ENCODE measurements at regions not wholly inside any gene's neighbourhood (a gene's known extent, or its start where the extent isn't known, plus 50 kb on each side); places are given as distances from the start of the nearest gene placed in this dataset.

DNA sequence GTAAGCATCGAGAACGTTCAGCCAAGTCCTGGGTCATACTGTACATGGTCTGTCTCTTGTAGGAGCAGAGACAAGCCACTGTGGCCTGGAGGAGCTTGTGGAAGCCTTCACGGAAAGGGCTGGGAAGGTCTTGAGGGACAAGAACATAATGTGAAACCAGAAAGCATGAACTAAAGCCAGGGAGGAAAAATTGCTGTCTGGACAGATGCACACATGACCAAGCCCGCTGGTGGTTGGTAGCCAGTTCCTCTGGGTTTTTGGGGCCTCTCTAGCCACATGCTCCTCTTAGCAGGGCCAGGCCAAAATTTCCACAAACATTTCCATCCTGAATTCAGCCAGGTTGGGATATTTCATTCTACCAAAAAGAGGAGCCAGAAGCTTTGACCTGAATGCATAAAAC, 196.2 kb upstream of the SIX2 start:
- no peaks in the 10 kb centered on the region for H3K4me1 ChIP-seq (ENCODE audit: control insufficient read depth in 1 of 2, insufficient read depth in 2 of 2, low read length in 2 of 2)
- no peak overlapping the region for H3K27ac ChIP-seq (ENCODE audit: low read depth, low read length)
- no peaks in the 10 kb centered on the region for H3K27me3 ChIP-seq (ENCODE audit: control insufficient read depth in 1 of 2, insufficient read depth in 2 of 2, low read length in 2 of 2)
- no peaks in the 10 kb centered on the region for H3K36me3 ChIP-seq (ENCODE audit: control insufficient read depth in 1 of 2, insufficient read depth in 2 of 2, low read length in 2 of 2)
- H3K4me3 ChIP-seq (ENCODE audit: low read depth in 1 of 2, low read length in 2 of 2), result no peak overlapping the region
- no peak overlapping the region for H3K9ac ChIP-seq (ENCODE audit: low read depth in 1 of 2, low read length in 2 of 2)
- H3K9me3 ChIP-seq (ENCODE audit: control insufficient read depth in 1 of 2, low read length in 2 of 2), result no peaks in the 10 kb centered on the region

GRCh38 chr2:45203400-45203799, 194.1 kb upstream of the SIX2 start:
- Histone ChIP-seq H3K4me3 (ENCODE audit: low read depth in 1 of 2, low read length in 2 of 2) (no peak overlapping the region), H3K9me3 (ENCODE audit: control insufficient read depth in 1 of 2, low read length in 2 of 2) (no peaks in the 10 kb centered on the region), H3K27ac (ENCODE audit: low read depth, low read length) (no peak overlapping the region), H3K9ac (ENCODE audit: low read depth in 1 of 2, low read length in 2 of 2) (no peak overlapping the region), H3K36me3 (ENCODE audit: control insufficient read depth in 1 of 2, insufficient read depth in 2 of 2, low read length in 2 of 2) (no peaks in the 10 kb centered on the region), H3K27me3 (ENCODE audit: control insufficient read depth in 1 of 2, insufficient read depth in 2 of 2, low read length in 2 of 2) (no peaks in the 10 kb centered on the region), H3K4me1 (ENCODE audit: control insufficient read depth in 1 of 2, insufficient read depth in 2 of 2, low read length in 2 of 2) (no peaks in the 10 kb centered on the region)

DNA sequence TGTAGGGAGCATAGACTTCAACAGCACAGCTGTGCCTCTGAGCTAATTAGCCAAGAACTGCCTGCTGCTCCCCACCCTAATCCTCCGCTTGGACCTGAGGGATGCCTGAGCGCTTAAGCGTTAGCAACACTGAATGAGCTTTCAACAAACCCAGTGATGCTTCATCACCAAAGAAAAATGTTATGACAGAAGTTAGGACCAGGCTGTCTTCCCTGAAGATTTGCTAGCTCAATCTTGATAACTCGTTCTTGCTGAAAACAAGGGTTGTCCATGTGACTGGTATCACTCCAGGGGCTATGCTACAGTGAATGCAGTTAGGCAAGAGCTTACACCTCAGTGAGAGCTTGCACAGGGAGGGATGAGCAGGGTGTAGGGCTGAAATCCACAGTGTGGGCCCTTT, 190.7 kb upstream of the SIX2 start:
- Histone ChIP-seq H3K36me3 (ENCODE audit: control insufficient read depth in 1 of 2, insufficient read depth in 2 of 2, low read length in 2 of 2) (no peaks in the 10 kb centered on the region), H3K4me1 (ENCODE audit: control insufficient read depth in 1 of 2, insufficient read depth in 2 of 2, low read length in 2 of 2) (no peaks in the 10 kb centered on the region), H3K4me3 (ENCODE audit: low read depth in 1 of 2, low read length in 2 of 2) (no peak overlapping the region), H3K9ac (ENCODE audit: low read depth in 1 of 2, low read length in 2 of 2) (no peak overlapping the region), H3K27ac (ENCODE audit: low read depth, low read length) (no peak overlapping the region), H3K9me3 (ENCODE audit: control insufficient read depth in 1 of 2, low read length in 2 of 2) (no peaks in the 10 kb centered on the region), H3K27me3 (ENCODE audit: control insufficient read depth in 1 of 2, insufficient read depth in 2 of 2, low read length in 2 of 2) (no peaks in the 10 kb centered on the region)

DNA sequence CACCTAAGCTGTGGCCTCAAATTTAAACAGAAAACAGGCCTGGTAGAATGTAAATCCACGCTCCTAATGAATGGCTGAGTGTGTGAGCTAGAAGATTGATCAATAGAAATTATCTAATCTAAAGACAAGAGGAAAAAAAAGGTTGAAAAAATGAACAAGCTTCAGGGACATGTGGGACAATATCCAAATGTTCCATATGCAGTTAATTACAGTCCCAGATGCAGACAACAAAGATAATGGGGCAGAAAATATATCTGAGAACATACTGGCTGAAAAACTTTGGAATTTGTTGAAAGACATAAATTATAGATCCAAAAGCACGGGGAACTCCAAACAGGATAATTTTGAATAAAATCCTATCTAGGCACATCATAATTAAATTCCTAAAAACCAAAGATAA, 186.7 kb upstream of the SIX2 start:
- Histone ChIP-seq H3K4me1 (ENCODE audit: control insufficient read depth in 1 of 2, insufficient read depth in 2 of 2, low read length in 2 of 2) (no peaks in the 10 kb centered on the region), H3K9me3 (ENCODE audit: control insufficient read depth in 1 of 2, low read length in 2 of 2) (no peaks in the 10 kb centered on the region), H3K9ac (ENCODE audit: low read depth in 1 of 2, low read length in 2 of 2) (no peak overlapping the region), H3K27me3 (ENCODE audit: control insufficient read depth in 1 of 2, insufficient read depth in 2 of 2, low read length in 2 of 2) (peaks cover 0 to 6% of the 10 kb centered on the region in 2 donors), H3K36me3 (ENCODE audit: control insufficient read depth in 1 of 2, insufficient read depth in 2 of 2, low read length in 2 of 2) (no peaks in the 10 kb centered on the region), H3K27ac (ENCODE audit: low read depth, low read length) (no peak overlapping the region), H3K4me3 (ENCODE audit: low read depth in 1 of 2, low read length in 2 of 2) (no peak overlapping the region)

GRCh38 chr2:45194596-45194995, 185.3 kb upstream of the SIX2 start:
- no peak overlapping the region for H3K4me3 ChIP-seq (ENCODE audit: low read depth in 1 of 2, low read length in 2 of 2)

GRCh38 chr2:45193581-45193980, 184.3 kb upstream of the SIX2 start:
- Histone ChIP-seq H3K36me3 (ENCODE audit: control insufficient read depth in 1 of 2, insufficient read depth in 2 of 2, low read length in 2 of 2) (no peaks in the 10 kb centered on the region), H3K4me1 (ENCODE audit: control insufficient read depth in 1 of 2, insufficient read depth in 2 of 2, low read length in 2 of 2) (no peaks in the 10 kb centered on the region), H3K9ac (ENCODE audit: low read depth in 1 of 2, low read length in 2 of 2) (no peak overlapping the region), H3K9me3 (ENCODE audit: control insufficient read depth in 1 of 2, low read length in 2 of 2) (no peaks in the 10 kb centered on the region), H3K4me3 (ENCODE audit: low read depth in 1 of 2, low read length in 2 of 2) (no peak overlapping the region), H3K27ac (ENCODE audit: low read depth, low read length) (no peak overlapping the region), H3K27me3 (ENCODE audit: control insufficient read depth in 1 of 2, insufficient read depth in 2 of 2, low read length in 2 of 2) (peaks cover 2 to 6% of the 10 kb centered on the region in 2 donors)

More at GRCh38 chr2:45194596-45194995, 185.3 kb upstream of the SIX2 start:
- H3K36me3 ChIP-seq (ENCODE audit: control insufficient read depth in 1 of 2, insufficient read depth in 2 of 2, low read length in 2 of 2), result no peaks in the 10 kb centered on the region
- H3K9ac ChIP-seq (ENCODE audit: low read depth in 1 of 2, low read length in 2 of 2), result no peak overlapping the region
- no peaks in the 10 kb centered on the region for H3K9me3 ChIP-seq (ENCODE audit: control insufficient read depth in 1 of 2, low read length in 2 of 2)
- H3K27me3 ChIP-seq (ENCODE audit: control insufficient read depth in 1 of 2, insufficient read depth in 2 of 2, low read length in 2 of 2), result peaks cover 2 to 6% of the 10 kb centered on the region in 2 donors
- no peak overlapping the region for H3K27ac ChIP-seq (ENCODE audit: low read depth, low read length)
- no peaks in the 10 kb centered on the region for H3K4me1 ChIP-seq (ENCODE audit: control insufficient read depth in 1 of 2, insufficient read depth in 2 of 2, low read length in 2 of 2)

DNA sequence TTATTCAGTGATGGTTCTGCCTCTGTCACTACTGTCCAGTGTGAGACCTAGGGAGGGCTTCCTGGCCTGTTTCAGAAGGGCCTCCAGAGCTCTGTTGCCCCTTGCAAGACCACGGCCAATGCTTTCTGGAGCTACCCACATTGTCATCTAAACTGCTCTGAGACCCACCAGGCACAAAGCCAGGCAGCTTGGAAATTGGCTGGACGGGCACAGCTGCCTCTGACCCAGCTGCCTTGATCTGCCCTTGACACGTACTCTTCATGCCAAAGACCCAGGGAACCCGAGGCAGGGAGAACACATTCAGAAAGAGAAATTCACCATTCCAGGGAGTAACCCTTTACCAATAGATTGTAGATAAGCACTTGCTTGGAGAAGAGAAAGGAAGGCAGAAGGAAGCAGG, 183.7 kb upstream of the SIX2 start:
- Histone ChIP-seq H3K9me3 (ENCODE audit: control insufficient read depth in 1 of 2, low read length in 2 of 2) (no peaks in the 10 kb centered on the region), H3K27ac (ENCODE audit: low read depth, low read length) (no peak overlapping the region), H3K4me1 (ENCODE audit: control insufficient read depth in 1 of 2, insufficient read depth in 2 of 2, low read length in 2 of 2) (no peaks in the 10 kb centered on the region), H3K9ac (ENCODE audit: low read depth in 1 of 2, low read length in 2 of 2) (no peak overlapping the region), H3K4me3 (ENCODE audit: low read depth in 1 of 2, low read length in 2 of 2) (no peak overlapping the region), H3K36me3 (ENCODE audit: control insufficient read depth in 1 of 2, insufficient read depth in 2 of 2, low read length in 2 of 2) (no peaks in the 10 kb centered on the region), H3K27me3 (ENCODE audit: control insufficient read depth in 1 of 2, insufficient read depth in 2 of 2, low read length in 2 of 2) (peaks cover 2 to 6% of the 10 kb centered on the region in 2 donors)

- Histone ChIP-seq H3K36me3 (ENCODE audit: control insufficient read depth in 1 of 2, insufficient read depth in 2 of 2, low read length in 2 of 2) (no peaks in the 10 kb centered on the region), H3K27me3 (ENCODE audit: control insufficient read depth in 1 of 2, insufficient read depth in 2 of 2, low read length in 2 of 2) (peaks cover 2 to 6% of the 10 kb centered on the region in 2 donors), H3K27ac (ENCODE audit: low read depth, low read length) (no peak overlapping the region), H3K9ac (ENCODE audit: low read depth in 1 of 2, low read length in 2 of 2) (no peak overlapping the region), H3K9me3 (ENCODE audit: control insufficient read depth in 1 of 2, low read length in 2 of 2) (no peaks in the 10 kb centered on the region), H3K4me1 (ENCODE audit: control insufficient read depth in 1 of 2, insufficient read depth in 2 of 2, low read length in 2 of 2) (no peaks in the 10 kb centered on the region), H3K4me3 (ENCODE audit: low read depth in 1 of 2, low read length in 2 of 2) (no peak overlapping the region)
These were observed 183.2 kb upstream of the SIX2 start for GRCh38 chr2:45192481-45192880.

GRCh38 chr2:45191976-45192375, 182.7 kb upstream of the SIX2 start:
- no peak overlapping the region for H3K27ac ChIP-seq (ENCODE audit: low read depth, low read length)
- H3K27me3 ChIP-seq (ENCODE audit: control insufficient read depth in 1 of 2, insufficient read depth in 2 of 2, low read length in 2 of 2), result peaks cover 2 to 6% of the 10 kb centered on the region in 2 donors
- no peaks in the 10 kb centered on the region for H3K36me3 ChIP-seq (ENCODE audit: control insufficient read depth in 1 of 2, insufficient read depth in 2 of 2, low read length in 2 of 2)
- no peaks in the 10 kb centered on the region for H3K4me1 ChIP-seq (ENCODE audit: control insufficient read depth in 1 of 2, insufficient read depth in 2 of 2, low read length in 2 of 2)
- H3K4me3 ChIP-seq (ENCODE audit: low read depth in 1 of 2, low read length in 2 of 2), result no peak overlapping the region
- no peaks in the 10 kb centered on the region for H3K9me3 ChIP-seq (ENCODE audit: control insufficient read depth in 1 of 2, low read length in 2 of 2)
- H3K9ac ChIP-seq (ENCODE audit: low read depth in 1 of 2, low read length in 2 of 2), result no peak overlapping the region

DNA sequence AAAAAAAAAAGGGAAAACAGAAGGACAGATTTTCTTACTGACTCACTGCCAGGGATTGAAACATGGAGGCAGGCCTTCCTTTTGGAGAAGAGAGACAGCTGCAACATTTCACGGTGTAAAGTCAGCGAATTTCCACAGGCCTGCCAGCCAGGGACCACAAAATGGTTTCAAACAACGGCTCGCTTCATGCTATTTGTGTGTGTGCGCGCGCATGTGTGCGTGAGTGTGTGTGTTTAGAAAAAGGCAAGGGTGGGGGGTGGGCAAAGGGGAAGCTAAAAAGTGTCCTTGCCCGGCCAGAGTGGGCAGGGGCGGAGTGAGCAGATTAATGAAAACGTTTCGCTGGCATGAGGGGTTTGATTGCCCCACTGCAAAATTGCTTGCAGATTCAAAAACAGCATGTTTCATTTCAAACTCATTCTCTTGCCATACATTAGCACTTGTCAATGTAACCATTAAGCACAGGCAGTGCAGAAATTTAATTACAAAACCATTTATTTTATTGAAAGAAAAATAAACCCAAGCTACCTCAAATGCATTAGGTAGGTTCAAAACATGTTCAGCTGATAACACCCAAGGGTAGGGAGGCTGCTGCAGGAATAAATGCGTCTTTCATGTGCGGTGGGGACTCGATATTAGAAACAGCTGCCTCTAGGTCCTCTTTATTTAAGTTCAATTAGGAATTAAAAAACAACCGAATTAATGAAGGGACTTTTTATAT, 182.1 kb upstream of the SIX2 start:
- Histone ChIP-seq H3K36me3 (ENCODE audit: control insufficient read depth in 1 of 2, insufficient read depth in 2 of 2, low read length in 2 of 2) (no peaks in the 10 kb centered on the region), H3K4me3 (ENCODE audit: low read depth in 1 of 2, low read length in 2 of 2) (no peak overlapping the region), H3K9ac (ENCODE audit: low read depth in 1 of 2, low read length in 2 of 2) (no peak overlapping the region), H3K4me1 (ENCODE audit: control insufficient read depth in 1 of 2, insufficient read depth in 2 of 2, low read length in 2 of 2) (no peaks in the 10 kb centered on the region), H3K27ac (ENCODE audit: low read depth, low read length) (no peak overlapping the region), H3K27me3 (ENCODE audit: control insufficient read depth in 1 of 2, insufficient read depth in 2 of 2, low read length in 2 of 2) (peaks cover 2 to 6% of the 10 kb centered on the region in 2 donors), H3K9me3 (ENCODE audit: control insufficient read depth in 1 of 2, low read length in 2 of 2) (no peaks in the 10 kb centered on the region)

All from duodenal mucosa (tissue), 2 donors.